ENCODE measurements at regions not wholly inside any gene's neighbourhood (a gene's known extent, or its start where the extent isn't known, plus 50 kb on each side); places are given as distances from the start of the nearest gene placed in this dataset.

- TF ChIP-seq CTCF (conservative IDR thresholded peaks at IDR 0.05; ENCODE audit: low read length) (no peak), EZH2phosphoT487 (IDR thresholded peaks at IDR 0.05; ENCODE audit: borderline replicate concordance, low read depth, low read length) (no peak)
Measured at GRCh38 chr14:101335061-101335661, 226.1 kb upstream of the DIO3 start.

Data from OCI-LY7 (cell line).